Renal pelvis (tissue), 1 donor: ENCODE measurements at regions not wholly inside any gene's neighbourhood (a gene's known extent, or its start where the extent isn't known, plus 50 kb on each side); places are given as distances from the start of the nearest gene placed in this dataset.
"Not testable (repeated sequence)": the region's sequence is repeated elsewhere in the genome, so short reads cannot be mapped to it uniquely, and the experiment has no call there.

ENCODE experiments used
- DNase-seq: peaks from one replicate; pipeline ENCODE4 v3.0.0-alpha.2; 2013

- peak; percentile 9 for DNase-seq
Observed at GRCh38 chr18:40258311-40258710, 1696.7 kb upstream of the PIK3C3 start.

GRCh38 chr18:40250236-40250635 is 1704.8 kb upstream of the PIK3C3 start:
- DNase-seq = no peak

- no peak for DNase-seq
Observed at GRCh38 chr18:40249390-40250080, 1705.5 kb upstream of the PIK3C3 start.

GRCh38 chr18:40245612-40246011 is 1709.4 kb upstream of the PIK3C3 start:
- DNase-seq = not testable (repeated sequence)

GRCh38 chr18:40243607-40244006 is 1711.4 kb upstream of the PIK3C3 start:
- DNase-seq = no peak

GRCh38 chr18:40235836-40236235 is 1719.2 kb upstream of the PIK3C3 start:
- no peak for DNase-seq

- no peak for DNase-seq
Observed at GRCh38 chr18:40235323-40235722, 1719.7 kb upstream of the PIK3C3 start.

GRCh38 chr18:40233931-40234616 is 1721.0 kb upstream of the PIK3C3 start:
- DNase-seq = no peak

GRCh38 chr18:40222776-40223175 is 1732.3 kb upstream of the PIK3C3 start:
- DNase-seq = no peak

- no peak for DNase-seq
Observed at GRCh38 chr18:40216856-40217255, 1738.2 kb upstream of the PIK3C3 start.

- no peak for DNase-seq
Observed at GRCh38 chr18:40215979-40216378, 1739.1 kb upstream of the PIK3C3 start.

GRCh38 chr18:40210696-40211095 is 1744.3 kb upstream of the PIK3C3 start:
- no peak for DNase-seq

GRCh38 chr18:40208958-40209357 is 1746.1 kb upstream of the PIK3C3 start:
- DNase-seq = no peak

- no peak for DNase-seq
Observed at GRCh38 chr18:40197711-40198110, 1757.3 kb upstream of the PIK3C3 start.

GRCh38 chr18:40186677-40187076 is 1768.4 kb upstream of the PIK3C3 start:
- DNase-seq = no peak

- no peak for DNase-seq
Observed at GRCh38 chr18:40179729-40180461, 1775.1 kb upstream of the PIK3C3 start.

- no peak for DNase-seq
Observed at GRCh38 chr18:40168026-40168425, 1787.0 kb upstream of the PIK3C3 start.

- DNase-seq = no peak
Observed at GRCh38 chr18:40163254-40163653, 1791.8 kb upstream of the PIK3C3 start.

- DNase-seq = no peak
Observed at GRCh38 chr18:40160361-40160760, 1794.7 kb upstream of the PIK3C3 start.

- peak; percentile 44 for DNase-seq
Observed at GRCh38 chr18:40159141-40160017, 1795.7 kb upstream of the PIK3C3 start.

- no peak for DNase-seq
Observed at GRCh38 chr18:40157120-40157519, 1797.9 kb upstream of the PIK3C3 start.

- DNase-seq = no peak
Observed at GRCh38 chr18:40152859-40153258, 1802.2 kb upstream of the PIK3C3 start.
